CD4-positive, alpha-beta T cell treated with Interleukin-10 for 1 hour (primary cell): ENCODE measurements at regions not wholly inside any gene's neighbourhood (a gene's known extent, or its start where the extent isn't known, plus 50 kb on each side); places are given as distances from the start of the nearest gene placed in this dataset.
"Not testable (repeated sequence)": the region's sequence is repeated elsewhere in the genome, so short reads cannot be mapped to it uniquely, and the experiment has no call there.

Experiments
- DNase-seq: peaks from one replicate; pipeline ENCODE4 v3.0.0-alpha.2; 2020

DNA sequence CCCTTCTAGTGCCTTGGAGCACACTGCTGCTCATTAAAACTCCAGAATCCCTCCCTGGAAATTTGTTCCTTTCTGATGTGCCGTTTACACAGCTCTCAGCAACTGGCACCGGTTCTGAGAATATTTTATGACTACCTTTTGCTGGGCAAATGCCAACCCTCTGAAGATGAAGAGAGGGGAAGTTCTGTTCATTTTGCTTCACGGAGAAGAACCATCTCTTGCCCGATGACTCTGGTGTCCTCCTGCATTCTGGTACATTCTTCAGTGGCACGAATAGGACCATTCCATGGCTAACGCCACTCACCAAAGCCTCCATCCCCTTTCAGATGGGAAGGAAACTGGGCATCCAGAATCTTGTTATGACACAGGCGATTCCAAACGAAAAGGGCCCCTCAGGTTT, 96.2 kb upstream of the SIM2 start:
- DNase-seq: no peak

DNA sequence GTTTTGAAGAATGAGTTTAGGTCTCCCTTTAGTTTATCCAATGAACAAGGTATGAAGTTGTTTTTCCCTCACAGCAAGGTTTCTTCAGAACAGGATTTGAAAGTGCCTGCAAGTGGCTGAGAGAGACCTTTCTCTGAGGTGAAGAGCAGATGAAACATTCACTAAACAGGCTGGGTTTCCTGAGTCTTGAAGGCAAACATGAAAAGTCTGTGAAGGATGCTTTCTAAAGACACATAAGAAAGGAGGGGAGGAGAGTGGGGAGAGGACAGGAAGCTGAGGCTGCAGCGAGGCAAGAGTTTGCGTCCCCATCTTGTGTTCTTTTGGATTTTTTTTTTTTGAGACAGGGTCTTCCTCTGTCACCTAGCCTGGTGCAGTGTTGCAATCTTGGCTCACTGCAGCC, 95.7 kb upstream of the SIM2 start:
- no peak for DNase-seq

DNA sequence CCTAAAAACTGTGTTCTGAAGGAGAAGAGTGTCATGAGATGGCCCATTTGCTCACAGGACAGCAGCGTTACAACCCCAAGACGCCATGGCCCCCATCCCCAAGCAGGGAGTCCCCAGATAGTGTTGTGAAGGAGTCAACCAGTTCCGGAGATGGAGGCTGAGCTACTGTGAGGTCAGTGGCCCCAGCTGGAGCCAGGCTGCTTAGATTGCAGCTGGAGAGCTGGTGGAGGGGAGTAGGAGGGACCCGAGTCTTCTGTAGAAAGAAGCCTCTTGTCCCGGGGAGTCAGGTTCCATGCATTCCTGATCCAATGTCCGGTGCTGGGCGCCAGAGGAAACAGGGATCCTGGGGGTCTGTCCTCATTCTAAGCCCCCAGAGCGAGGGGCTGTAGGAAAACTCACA, 93.5 kb upstream of the SIM2 start:
- no peak for DNase-seq

DNA sequence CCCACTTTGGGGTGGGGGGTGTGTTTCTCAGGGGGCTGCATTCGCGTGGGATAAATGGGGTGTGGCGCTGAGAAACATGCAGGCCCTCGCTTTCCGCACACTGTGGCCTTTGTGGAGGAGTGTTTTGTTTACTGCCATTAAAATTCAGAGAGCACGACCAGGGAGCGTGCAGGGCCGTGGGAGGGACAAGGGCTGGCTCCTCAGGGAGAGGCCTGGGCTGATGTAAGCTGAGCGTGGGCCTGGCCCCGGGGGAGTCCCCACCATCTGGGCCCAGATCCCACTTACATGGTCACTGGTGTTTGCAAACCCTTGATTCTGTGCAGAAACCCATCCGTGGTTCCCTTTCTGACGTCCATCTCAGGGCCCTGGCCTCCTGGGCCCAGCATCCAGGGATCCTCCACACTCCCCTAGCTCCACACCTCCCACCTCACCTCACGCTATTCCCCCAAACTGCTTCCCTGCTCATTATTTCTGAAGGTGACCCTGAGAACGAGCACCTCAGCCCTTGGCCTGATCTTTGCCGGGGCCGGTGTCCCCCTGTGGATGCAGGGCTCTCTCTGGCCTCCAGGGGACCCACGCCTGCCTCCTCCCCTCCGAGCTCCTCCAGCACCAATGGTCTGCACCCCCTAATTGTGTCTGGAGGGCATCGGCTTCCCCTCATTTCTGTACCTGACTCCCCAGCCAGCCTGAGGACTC, 92.5 kb upstream of the SIM2 start:
- DNase-seq: no peak

DNA sequence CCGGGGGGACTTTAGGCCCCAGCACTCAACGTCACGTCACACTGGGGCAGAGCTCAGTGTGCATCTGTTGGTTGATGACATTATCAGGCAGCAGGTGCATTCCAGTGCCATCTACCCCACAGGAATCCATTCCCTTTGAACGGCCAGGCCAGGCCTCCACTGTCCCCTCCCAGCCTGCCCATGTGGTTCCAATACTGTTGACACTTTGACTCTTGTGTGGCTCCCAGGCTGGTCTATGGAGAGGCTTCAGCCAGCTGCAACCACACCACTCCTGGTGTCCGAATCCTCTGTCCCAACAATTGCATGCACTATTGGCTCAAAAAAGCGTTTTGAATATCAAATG, 92.0 kb upstream of the SIM2 start:
- no peak for DNase-seq

DNA sequence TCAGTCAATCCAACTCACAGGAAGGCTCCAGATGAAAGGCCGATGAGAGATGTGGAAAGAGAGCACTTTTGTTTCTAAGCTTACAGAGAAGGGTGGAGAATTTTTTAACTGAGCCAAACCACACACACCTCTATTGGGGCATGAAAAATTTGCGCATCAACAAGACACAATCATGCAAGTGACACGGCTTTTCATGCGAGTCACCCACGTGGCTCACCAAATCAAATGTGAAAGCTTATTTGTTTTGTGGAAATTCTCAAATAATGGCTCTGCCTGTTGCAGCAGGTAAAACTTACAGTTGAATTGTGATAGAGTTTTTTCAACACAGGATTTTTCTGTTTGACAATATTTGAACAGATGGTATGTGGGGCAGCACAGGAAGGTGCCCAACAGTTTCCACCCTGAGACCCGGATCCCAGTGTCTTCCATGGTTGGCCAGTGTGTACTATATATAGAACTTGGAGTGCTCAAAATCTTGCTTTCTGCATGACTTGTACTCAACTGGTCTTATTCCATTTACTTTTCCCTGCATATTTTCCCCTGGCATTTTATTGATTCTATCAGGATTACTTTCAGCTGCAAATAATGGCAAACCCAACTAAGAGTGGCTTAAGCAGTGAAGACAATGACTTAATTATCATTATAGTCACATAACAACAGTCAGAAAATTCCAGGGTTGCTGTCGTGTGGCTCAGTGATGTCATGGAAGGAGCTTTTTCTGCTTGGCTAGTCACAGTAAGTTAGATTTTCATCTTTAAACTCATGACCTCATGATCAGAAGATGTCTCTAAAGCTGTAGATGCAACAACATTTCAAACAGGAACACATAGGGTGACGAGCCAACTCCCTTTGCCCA, 90.6 kb upstream of the SIM2 start:
- no peak for DNase-seq

DNA sequence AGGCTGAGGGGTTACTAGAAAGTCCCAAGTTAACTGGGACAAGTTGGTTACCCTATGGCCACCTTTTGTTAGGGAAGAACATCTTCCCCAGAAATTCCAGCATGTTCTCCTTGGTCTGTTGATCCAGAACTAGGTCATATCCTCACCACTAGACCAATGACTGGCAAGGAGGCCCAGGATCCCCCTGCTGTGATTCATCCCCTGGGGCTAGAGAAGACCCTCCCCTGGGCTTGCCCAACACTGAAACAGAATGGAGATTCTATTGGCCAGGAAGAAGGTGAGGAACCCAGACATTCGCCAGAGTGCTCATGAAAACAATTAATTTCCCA, 90.1 kb upstream of the SIM2 start:
- no peak for DNase-seq

DNA sequence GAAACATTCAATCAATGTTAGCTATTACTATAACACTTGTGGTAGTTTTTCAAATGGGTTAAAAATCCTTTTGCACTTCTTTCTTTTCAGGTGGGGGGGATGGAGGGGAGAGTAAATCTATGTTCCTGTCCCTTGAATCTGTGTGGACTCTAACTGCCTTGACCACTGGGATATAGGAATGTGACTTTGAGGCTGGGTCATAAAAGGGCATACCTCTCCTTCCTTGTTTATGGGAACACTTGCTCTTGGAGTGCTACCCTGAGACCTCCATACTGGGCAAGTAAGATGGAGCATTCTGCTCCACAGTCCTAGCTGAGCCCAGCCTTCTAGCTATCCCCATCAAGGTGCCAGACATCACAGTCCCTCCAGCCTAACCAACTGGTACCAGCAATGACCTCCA, 89.3 kb upstream of the SIM2 start:
- no peak for DNase-seq

DNA sequence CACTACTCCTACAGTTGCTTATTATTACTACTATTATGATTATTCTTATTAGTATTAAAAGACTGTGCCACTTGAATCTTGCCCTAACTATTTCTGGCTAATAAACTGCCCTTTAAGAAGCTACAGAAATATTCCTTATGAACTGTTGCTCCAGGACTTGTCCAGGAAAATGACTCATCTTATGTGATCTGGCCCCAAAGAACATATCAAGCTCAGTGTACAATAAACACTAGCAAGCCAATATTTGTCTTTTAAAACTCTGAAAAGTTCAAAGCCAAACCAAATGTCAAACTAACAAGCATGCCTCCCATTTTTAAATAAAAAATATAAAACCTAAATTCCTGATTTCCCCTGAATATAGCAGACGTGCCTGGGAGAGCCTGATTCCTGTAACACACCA, 88.7 kb upstream of the SIM2 start:
- no peak for DNase-seq

DNA sequence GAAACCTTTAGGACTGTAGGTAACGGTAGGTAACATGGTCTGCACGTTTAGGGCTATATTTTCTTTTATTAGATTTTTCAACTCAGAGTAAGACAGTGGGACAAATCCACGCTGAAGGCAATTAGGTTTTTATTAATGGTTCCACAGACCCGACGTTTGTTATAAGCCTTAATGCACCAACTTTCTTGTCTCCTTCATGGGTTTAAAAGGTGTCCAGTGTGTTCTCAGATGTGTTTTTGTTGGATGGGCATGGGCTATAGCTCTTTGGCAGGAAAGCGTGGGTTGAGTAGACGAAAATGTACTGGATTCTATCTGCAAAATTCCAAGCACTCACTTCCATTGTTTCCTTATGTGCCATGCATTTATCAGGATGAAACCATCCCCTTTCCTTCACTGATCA, 88.0 kb upstream of the SIM2 start:
- DNase-seq: no peak

DNA sequence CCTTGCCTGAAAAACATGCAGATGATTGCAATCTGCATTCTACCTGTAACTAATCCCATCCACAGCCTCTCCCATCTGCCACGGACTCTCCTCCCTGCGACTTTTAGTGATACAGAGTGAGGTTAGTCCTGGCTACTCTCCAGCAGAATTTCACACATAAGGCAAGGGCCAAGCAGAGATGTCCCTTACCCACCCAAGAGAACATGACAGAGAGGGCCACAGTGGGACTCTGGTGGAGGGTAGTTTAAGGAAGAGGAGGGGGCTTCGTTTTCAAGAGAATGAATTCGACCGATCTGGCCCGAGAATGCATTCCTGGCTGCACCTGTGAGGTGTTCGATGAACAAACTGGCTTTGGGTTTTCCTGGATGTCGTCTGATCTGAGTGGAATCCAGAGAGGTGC, 87.5 kb upstream of the SIM2 start:
- DNase-seq: no peak

DNA sequence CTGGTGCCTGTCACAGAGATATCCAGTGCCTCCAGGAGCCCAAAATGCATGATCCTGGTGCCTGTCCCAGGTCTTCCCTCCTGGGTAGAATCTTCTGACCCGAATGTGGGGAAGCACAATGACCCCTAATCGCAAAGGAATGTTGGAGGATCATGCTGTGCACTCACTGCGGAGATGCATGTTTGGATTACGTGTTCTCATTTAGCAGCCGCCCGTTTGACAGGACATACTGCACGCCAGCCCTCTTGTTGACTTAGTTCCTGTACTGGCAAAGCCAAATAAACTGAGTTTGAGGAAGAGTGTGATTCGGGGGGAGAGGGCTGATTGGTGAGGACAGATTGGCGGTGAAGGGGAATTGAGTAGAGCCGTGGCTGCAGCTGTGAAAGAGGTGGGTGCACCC, 85.9 kb upstream of the SIM2 start:
- DNase-seq: no peak

DNA sequence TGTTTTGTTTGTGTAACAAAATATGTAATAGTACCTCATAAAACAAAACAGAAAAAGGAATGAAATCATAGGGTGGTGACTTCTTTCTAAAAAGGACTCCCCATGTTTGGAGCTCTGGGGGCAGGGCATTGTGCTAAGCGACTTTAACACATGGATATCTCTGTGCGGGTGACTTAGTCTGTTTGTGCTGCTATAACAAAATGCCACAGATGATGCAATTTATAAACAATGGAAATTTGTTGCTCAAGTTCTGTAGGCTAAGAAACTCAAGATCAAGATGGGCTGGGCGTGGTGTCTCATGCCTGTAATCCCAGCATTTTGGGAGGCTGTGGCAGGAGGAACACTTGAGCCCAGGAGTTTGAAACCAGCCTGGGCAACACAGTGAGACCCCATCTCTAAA, 85.4 kb upstream of the SIM2 start:
- DNase-seq: no peak

DNA sequence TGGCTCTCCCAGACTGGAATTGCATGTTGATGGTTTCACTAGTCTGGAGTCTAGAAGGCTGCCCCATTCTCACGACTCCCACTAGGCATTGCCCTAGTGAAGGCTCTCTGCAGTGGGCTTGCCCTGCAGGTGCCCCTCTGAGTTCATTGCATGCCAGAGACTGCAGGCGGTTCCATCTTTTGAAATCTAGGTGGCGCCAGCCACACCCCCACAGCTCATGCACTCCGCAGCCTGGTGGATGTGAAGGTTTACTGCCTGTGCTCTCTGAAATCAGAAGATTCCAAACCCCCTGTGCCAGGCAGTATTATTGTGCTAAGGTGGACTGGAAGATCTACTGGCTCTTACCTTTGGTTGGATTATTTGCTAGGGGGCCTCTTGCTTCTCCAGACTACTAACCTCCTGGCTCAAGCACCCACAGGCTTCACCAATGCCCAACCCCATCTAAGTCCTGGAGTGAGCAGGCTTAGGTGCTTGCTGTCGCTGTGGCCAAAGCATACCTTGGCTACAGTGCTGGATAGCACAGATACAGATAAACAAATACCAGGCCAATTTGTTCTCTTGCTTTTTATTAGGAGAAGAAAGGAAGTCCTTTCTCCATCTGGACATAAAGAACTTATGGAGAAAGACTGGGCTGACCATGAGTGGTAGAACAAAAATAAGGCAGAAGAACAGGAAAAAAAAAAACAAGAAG, 83.5 kb upstream of the SIM2 start:
- DNase-seq: no peak

DNA sequence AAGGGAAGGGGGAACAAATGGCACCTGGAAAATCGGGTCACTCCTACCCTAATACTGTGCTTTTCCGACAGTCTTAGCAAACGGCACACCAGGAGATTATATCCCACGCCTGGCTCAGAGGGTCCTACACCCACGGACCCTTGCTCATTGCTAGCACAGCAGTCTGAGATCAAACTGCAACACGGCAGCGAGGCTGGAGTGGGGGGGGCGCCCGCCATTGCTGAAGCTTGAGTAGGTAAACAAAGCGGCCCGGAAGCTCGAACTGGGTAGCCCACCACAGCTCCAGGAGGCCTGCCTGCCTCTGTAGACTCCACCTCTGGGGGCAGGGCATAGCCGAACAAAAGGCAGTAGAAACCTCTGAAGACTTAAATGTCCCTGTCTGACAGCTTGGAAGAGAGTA, 82.1 kb upstream of the SIM2 start:
- DNase-seq: not testable (repeated sequence)

DNA sequence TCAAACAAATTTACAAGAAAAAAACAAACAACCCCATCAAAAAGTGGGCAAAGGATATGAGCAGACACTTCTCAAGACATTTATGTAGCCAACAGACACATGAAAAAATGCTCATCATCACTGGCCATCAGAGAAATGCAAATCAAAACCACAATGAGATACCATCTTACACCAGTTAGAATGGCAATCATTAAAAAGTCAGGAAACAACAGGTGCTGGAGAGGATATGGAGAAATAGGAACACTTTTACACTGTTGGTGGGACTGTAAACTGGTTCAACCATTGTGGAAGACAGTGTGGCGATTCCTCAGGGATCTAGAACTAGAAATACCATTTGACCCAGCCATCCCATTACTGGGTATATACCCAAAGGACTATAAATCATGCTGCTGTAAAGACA, 77.1 kb upstream of the SIM2 start:
- DNase-seq: not testable (repeated sequence)

DNA sequence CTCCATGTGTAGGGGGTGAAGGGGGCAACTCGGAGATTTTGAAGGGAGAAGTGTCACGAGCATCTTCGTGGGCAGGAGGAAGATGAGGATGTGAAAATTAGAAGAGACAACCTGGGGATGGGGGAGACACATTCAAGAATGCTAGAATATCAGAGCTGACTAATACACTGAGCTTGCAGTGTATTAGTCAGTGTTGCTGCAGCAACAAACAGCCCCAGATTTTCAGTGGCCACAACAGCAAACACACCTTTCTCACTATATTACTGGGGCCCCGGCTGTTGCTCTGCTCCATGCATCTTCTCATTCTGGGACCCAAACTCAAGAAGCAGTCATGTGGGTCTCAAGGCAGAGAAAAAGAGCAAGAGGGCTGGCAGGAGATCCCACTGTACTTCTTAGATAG, 74.8 kb upstream of the SIM2 start:
- DNase-seq: no peak

DNA sequence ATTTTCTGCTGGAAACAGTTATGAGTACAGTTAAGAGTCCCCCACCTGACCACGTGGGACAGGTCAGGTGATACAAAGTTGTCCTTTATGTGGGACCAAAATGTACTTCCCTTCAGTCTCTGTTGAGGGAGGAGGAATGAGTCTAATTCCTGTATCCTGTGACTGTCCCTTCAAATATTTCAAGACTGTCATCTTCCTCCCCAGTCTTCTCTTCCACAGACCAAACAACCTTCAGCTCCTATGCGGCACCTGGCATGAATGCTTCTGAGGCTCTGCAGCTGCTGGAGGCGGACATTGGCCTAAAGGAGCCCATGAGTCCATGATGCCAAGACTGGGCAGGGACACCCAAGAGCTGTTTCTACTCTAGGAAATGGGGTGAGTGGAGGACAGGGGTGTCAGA, 72.1 kb upstream of the SIM2 start:
- DNase-seq: no peak

DNA sequence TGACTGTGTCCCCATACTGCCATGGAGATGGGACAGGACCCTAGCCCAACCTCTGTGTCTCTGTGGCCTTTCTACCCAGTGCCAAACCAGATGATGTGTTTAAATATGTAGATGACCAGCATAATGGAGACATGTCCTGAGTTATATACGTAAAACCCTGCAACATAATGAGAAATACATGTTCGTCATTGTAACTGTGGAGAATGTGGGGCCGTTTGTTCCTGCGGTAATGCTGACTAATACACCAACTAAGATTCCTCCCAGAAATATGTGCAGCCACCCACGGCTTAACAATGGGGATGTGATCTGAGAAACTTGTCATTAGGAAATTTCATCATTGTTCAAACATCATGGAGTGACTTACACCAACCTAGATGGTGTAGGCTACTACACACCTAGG, 71.7 kb upstream of the SIM2 start:
- no peak for DNase-seq

DNA sequence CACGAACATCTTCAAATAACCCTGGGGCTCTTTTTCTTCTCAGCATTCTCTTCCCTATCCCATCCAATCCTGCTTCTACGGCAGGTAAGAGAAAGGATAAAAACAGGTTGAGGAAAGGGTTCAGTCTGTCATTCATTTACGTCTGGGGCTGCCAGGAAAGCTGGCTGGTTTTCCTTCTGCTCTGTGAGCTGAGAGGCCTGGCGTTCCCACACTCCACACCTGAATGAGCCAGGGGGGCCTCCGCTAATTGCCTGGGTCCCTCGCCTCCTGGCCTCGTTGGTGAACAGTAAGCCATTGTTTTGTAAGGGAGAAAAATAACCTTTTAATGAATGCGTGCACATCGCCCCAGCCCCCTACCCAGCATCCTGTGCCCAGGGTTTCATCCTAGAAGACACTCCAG, 70.8 kb upstream of the SIM2 start:
- no peak for DNase-seq

DNA sequence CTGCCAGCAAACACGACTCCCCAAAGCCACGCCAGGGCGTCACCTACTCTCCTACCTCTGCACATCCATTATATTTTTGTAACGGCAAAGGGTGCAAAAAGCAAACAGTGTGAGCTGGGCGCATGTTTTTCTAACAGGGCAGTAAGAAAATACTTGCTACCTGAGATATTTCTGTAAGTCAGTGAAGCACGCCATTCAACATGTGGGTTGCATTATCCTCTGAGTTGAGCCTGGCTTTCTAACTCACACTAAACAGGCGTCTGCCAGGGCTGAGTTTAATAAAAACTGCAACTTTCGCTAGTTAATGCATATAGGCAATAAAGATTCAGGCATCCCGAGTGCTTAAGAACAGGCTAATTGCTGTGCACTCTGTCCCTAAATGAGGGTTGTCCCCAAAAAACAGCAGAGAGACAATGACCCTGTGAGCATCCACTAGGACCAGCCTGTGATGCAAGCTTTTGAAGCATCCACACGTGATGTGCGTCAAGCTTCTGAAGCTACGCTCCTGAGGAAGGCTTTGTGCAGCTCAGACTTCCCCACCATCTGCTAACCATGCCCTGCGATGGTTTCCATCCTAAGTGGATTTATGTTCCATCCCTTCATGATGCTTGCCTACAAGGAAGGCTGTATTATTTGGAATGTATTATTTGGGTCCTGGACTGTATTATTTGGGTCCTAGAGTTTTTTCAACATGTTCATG, 70.0 kb upstream of the SIM2 start:
- no peak for DNase-seq

DNA sequence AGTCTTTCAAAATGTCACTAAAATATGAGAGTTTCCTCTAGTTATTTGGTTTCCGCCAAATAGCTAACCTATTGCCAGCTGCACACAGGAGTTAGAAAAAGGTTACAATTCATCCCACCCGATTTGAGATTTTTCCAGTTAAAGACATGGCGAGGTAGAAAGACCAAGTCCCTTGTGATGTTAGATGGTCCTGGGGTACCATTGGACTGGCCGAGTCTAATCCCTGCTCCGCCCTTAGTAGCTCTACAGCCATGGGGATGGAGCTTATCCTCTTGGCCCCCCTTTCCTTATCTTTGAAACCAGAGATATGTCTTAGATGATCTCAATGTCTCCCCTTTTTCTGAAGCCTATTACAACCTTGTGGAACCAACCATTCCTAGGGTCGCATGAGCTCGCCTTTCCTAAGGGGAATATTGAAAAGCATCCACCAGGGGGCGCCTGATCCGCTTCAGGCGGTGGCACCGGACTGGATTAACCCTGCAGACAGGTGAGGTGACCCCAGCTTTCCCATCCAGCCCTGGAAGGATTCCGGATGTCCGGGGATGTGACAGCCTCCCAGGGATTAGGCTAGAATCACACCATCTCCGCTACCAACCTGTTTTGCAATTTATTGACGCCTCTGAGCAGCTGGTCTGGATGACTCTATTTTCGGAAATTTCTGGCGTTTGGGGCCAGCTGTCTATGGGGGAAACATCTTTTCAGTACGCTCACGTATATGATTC, 68.3 kb upstream of the SIM2 start:
- peak; percentile 51 for DNase-seq

DNA sequence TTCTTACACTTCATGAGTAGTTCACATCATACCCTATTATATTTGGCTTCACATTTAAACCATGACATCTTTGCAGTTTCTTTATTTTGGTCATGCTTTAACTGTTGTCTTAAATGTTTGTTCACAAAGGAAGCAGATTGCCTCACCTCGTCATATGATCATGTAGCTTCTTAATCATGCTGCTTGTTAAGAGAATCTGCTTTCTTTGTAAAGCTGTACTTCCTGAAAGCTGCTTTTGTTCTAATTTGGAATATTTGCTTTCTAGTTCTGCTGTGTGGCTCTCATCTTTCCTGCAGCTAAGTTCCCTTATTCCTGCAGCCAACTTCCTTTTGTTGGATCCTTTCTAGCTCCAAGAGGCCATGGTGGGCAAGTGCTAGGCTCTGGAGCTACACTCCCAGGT, 62.9 kb upstream of the SIM2 start:
- no peak for DNase-seq
